ENCODE measurements at regions not wholly inside any gene's neighbourhood (a gene's known extent, or its start where the extent isn't known, plus 50 kb on each side); places are given as distances from the start of the nearest gene placed in this dataset.

- TF ChIP-seq CTCF (IDR thresholded peaks at IDR 0.05) (no peak), POLR2A (IDR thresholded peaks at IDR 0.05) (no peak)
Observed at GRCh38 chr20:23240519-23240918, 110.1 kb upstream of the NXT1 start.

Data from heart left ventricle (tissue), 13 donors.